ENCODE measurements at regions not wholly inside any gene's neighbourhood (a gene's known extent, or its start where the extent isn't known, plus 50 kb on each side); places are given as distances from the start of the nearest gene placed in this dataset.
A peak's percentile ranks its signal among the peaks of the same experiment; 100 is the strongest.

- no peak overlapping the region for H2AFZ ChIP-seq (ENCODE audit: control insufficient read depth, low read depth, low read length)
- H3K27ac ChIP-seq (ENCODE audit: control insufficient read depth, insufficient read depth), result no peak overlapping the region
- WGBS (ENCODE audit: insufficient coverage, insufficient replicate concordance, low lambda C conversion rate, missing lambda C conversion rate), result 6% methylated on average over 1 of the region's 1 CpG
- SMC1A ChIA-PET (ENCODE audit: uncharacterized antibody, unreplicated experiment), result no interaction called here
- no peak overlapping the region for H3K4me2 ChIP-seq (ENCODE audit: control insufficient read depth, insufficient read depth)
- H3K4me3 ChIP-seq, result no peak overlapping the region
- in situ Hi-C loops (cut with MboI), result no loop called here
- TF ChIP-seq FOXM1 (IDR thresholded peaks at IDR 0.05; ENCODE audit: low read depth, low read length) (no peak), ZNF207 (IDR thresholded peaks at IDR 0.05; ENCODE audit: borderline replicate concordance) (no peak), TCF12 (IDR thresholded peaks at IDR 0.05; ENCODE audit: low read depth, low read length) (no peak), SPI1 (IDR thresholded peaks at IDR 0.05; ENCODE audit: borderline replicate concordance, insufficient read depth, low read depth, low read length) (peak; percentile 61), CHD2 (IDR thresholded peaks at IDR 0.05; ENCODE audit: borderline replicate concordance, low read depth, low read length) (no peak)
- ATAC-seq, result no peak
- DNase-seq (ENCODE audit: low read depth, low spot score), result no peak
- H3K9ac ChIP-seq (ENCODE audit: control insufficient read depth, insufficient read depth, low read length), result no peak overlapping the region
- no peaks in the 10 kb centered on the region for H3K9me3 ChIP-seq (replicated peaks; ENCODE audit: control insufficient read depth, insufficient read depth, low read length)
- H4K20me1 ChIP-seq (ENCODE audit: control insufficient read depth, insufficient read depth), result no peaks in the 10 kb centered on the region
- BruUV-seq (replicated peaks), result no TSS peak
- no peak for FAIRE-seq
- no peaks in the 10 kb centered on the region for H3K79me2 ChIP-seq (ENCODE audit: control insufficient read depth, insufficient read depth, low read length)
- CTCF ChIA-PET, result interaction anchor here (1.2 kb wide), 1 partner anchor 568 kb away, joined by 3 read pairs; no protein-coding TSS in a partner anchor
- intact Hi-C loops (cut with micrococcal nuclease; ENCODE audit: unreplicated experiment), result no loop called here
- no peaks in the 10 kb centered on the region for H3K27me3 ChIP-seq (replicated peaks in 1 of 2; ENCODE audit: control insufficient read depth in 2 of 2, insufficient read depth in 2 of 2, low read length in 1 of 2)
- H3K4me1 ChIP-seq (ENCODE audit: control insufficient read depth, insufficient read depth, low read length), result no peaks in the 10 kb centered on the region
- RAD21 ChIA-PET (ENCODE audit: unreplicated experiment), result no interaction called here
- no peaks in the 10 kb centered on the region for H3K36me3 ChIP-seq (ENCODE audit: control insufficient read depth in 2 of 2, insufficient read depth in 2 of 2, low read length in 1 of 2)
- POLR2A ChIA-PET, result no interaction called here
These were observed 570.8 kb upstream of the CRIM1 start for GRCh38 chr2:35784777-35785176.

- no peaks in the 10 kb centered on the region for H3K4me1 ChIP-seq (ENCODE audit: control insufficient read depth, insufficient read depth, low read length)
- intact Hi-C loops (cut with micrococcal nuclease; ENCODE audit: unreplicated experiment) (no loop called here), in situ Hi-C loops (cut with MboI) (no loop called here)
- no peak for ATAC-seq
- no peak overlapping the region for H3K4me2 ChIP-seq (ENCODE audit: control insufficient read depth, insufficient read depth)
- no peak overlapping the region for H3K27ac ChIP-seq (ENCODE audit: control insufficient read depth, insufficient read depth)
- no peak overlapping the region for H3K4me3 ChIP-seq
- no TSS peak for BruUV-seq (replicated peaks)
- TF ChIP-seq BMI1 (IDR thresholded peaks at IDR 0.05; ENCODE audit: borderline replicate concordance) (no peak), POLR2A (IDR thresholded peaks at IDR 0.05; ENCODE audit: low read depth, low read length) (no peak), RELB (IDR thresholded peaks at IDR 0.05; ENCODE audit: low read depth) (no peak), IKZF2 (IDR thresholded peaks at IDR 0.05) (no peak), IKZF1 (conservative IDR thresholded peaks at IDR 0.05) (no peak), SPI1 (IDR thresholded peaks at IDR 0.05; ENCODE audit: borderline replicate concordance, insufficient read depth, low read depth, low read length) (no peak), STAT1 (conservative IDR thresholded peaks at IDR 0.05) (no peak)
- H3K9ac ChIP-seq (ENCODE audit: control insufficient read depth, insufficient read depth, low read length), result no peak overlapping the region
- ChIA-PET CTCF (interaction anchor here (1.3 kb wide), 1 partner anchor 8 kb away, joined by 6 read pairs; no protein-coding TSS in a partner anchor), SMC1A (ENCODE audit: uncharacterized antibody, unreplicated experiment) (interaction anchor here (0.6 to 1.2 kb wide), 2 partner anchors 12 to 1054 kb away, joined by 3 to 4 read pairs; no protein-coding TSS in a partner anchor), RAD21 (ENCODE audit: unreplicated experiment) (no interaction called here), POLR2A (no interaction called here)
- H4K20me1 ChIP-seq (ENCODE audit: control insufficient read depth, insufficient read depth), result no peaks in the 10 kb centered on the region
- DNase-seq (ENCODE audit: low read depth, low spot score), result no peak
- no peaks in the 10 kb centered on the region for H3K36me3 ChIP-seq (ENCODE audit: control insufficient read depth in 2 of 2, insufficient read depth in 2 of 2, low read length in 1 of 2)
- H3K9me3 ChIP-seq (replicated peaks; ENCODE audit: control insufficient read depth, insufficient read depth, low read length), result no peaks in the 10 kb centered on the region
- H2AFZ ChIP-seq (ENCODE audit: control insufficient read depth, low read depth, low read length), result no peak overlapping the region
- no peaks in the 10 kb centered on the region for H3K27me3 ChIP-seq (replicated peaks in 1 of 2; ENCODE audit: control insufficient read depth in 2 of 2, insufficient read depth in 2 of 2, low read length in 1 of 2)
- 8% methylated on average over 5 of the region's 5 CpGs for WGBS (ENCODE audit: insufficient coverage, insufficient replicate concordance, low lambda C conversion rate, missing lambda C conversion rate)
- FAIRE-seq, result no peak
- H3K79me2 ChIP-seq (ENCODE audit: control insufficient read depth, insufficient read depth, low read length), result no peaks in the 10 kb centered on the region
These were observed 571.9 kb upstream of the CRIM1 start for GRCh38 chr2:35783723-35784122.

Measured in GM12878 (cell line).